ENCODE measurements at regions not wholly inside any gene's neighbourhood (a gene's known extent, or its start where the extent isn't known, plus 50 kb on each side); places are given as distances from the start of the nearest gene placed in this dataset.

DNA sequence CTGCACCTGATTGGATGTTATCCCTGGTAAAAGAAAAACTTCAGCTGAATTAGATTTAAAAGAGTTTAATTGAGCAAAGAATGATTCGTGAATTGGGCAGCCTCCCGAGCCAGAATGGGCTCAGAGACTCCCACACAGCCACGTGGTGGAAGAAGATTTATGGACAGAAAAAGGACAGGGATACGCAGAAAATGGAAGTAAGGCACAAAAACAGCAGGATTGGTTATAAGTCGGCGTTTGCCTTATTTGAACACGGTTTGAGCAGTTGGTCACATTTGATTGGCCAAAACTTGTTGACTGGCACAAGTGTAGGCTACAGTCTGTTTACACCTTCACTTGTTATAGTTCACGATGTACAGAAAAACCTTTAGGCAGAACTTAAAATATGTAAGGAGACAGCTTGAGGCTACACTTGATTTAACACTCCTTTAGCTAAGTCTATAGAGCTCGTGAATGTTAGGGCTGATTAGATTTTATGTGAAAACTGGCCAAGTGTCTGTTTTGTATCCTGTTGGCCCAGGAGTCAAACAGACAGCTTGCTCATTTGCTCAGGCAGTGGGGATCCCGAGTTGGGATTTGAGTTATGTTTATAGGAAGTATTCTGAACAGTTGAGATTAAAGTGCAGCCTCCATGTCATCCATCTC, 119.5 kb upstream of the SHISA6 start:
- CTCF ChIA-PET: interaction anchor here (0.6 kb wide), 1 partner anchor 591 kb away, joined by 3 read pairs; no protein-coding TSS in a partner anchor
- Mint-ChIP-seq H3K9me3 (peaks cover 5% of the 10 kb centered on the region), H3K4me1 (no peaks in the 10 kb centered on the region), H3K4me3 (no peak overlapping the region), H3K27me3 (no peaks in the 10 kb centered on the region), H3K36me3 (ENCODE audit: low read depth) (no peaks in the 10 kb centered on the region), H3K27ac (no peak overlapping the region)
- intact Hi-C loops (cut with micrococcal nuclease): no loop called here
- POLR2A ChIA-PET: no interaction called here
- ATAC-seq (ENCODE audit: low read depth) (no peak), DNase-seq (no peak)
- TF ChIP-seq CTCF (IDR thresholded peaks at IDR 0.05): no peak

GRCh38 chr17:11109106-11109505, 131.9 kb upstream of the SHISA6 start:
- ChIA-PET CTCF (no interaction called here), POLR2A (no interaction called here)
- DNase-seq: no peak
- TF ChIP-seq CTCF (IDR thresholded peaks at IDR 0.05): no peak
- Mint-ChIP-seq H3K36me3 (ENCODE audit: low read depth) (no peaks in the 10 kb centered on the region), H3K27me3 (no peaks in the 10 kb centered on the region), H3K4me1 (no peaks in the 10 kb centered on the region), H3K9me3 (no peaks in the 10 kb centered on the region), H3K27ac (no peak overlapping the region), H3K4me3 (no peak overlapping the region)
- intact Hi-C loops (cut with micrococcal nuclease): no loop called here
- no peak for ATAC-seq (ENCODE audit: low read depth)

DNA sequence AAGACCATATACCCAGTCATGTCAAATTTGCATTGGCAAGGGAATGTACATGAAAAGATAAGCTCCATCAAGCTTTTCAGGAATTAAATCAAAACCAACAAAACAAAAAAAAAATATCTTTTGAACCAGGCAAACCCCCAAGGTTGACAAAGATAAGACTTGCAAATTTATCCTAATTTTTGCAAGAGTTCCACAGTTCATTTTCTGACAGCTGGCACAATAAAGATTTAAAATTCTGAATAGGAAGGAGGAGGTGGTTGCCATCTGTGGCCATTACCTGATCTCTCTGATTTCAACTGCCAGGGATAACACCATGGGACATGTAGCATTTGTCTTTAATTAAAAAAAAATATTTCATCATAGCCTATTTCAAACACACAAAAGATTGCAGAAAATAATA, 135.9 kb upstream of the SHISA6 start:
- TF ChIP-seq CTCF (IDR thresholded peaks at IDR 0.05): no peak
- no peak overlapping the region for H3K27ac Mint-ChIP-seq
- POLR2A ChIA-PET: no interaction called here
- no peak for ATAC-seq (ENCODE audit: low read depth)
- H3K9me3 Mint-ChIP-seq: no peaks in the 10 kb centered on the region
- CTCF ChIA-PET: no interaction called here
- no peaks in the 10 kb centered on the region for H3K36me3 Mint-ChIP-seq (ENCODE audit: low read depth)
- no peaks in the 10 kb centered on the region for H3K27me3 Mint-ChIP-seq
- no peak overlapping the region for H3K4me3 Mint-ChIP-seq
- intact Hi-C loops (cut with micrococcal nuclease): no loop called here
- no peak for DNase-seq
- H3K4me1 Mint-ChIP-seq: no peaks in the 10 kb centered on the region

DNA sequence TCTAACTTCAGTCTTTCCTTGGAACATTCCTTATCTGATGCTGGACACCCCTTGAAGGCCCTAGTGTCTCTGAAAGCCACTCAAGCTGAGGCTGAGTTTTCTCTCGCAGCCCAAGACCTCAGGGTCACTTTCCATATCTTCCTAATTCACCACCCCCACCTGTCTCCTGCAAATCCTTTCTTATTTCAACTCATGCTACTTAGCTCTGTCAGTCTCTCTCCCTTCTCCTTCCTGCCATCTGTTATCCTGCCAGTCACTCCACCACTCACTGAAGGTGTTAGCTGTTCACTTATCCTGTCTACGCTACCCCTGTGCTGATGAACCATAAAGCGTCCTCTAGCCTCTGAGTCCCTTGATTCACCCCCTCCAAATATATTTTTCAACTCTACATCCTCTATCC, 143.9 kb upstream of the SHISA6 start:
- Mint-ChIP-seq H3K9me3 (peaks cover 3% of the 10 kb centered on the region), H3K36me3 (ENCODE audit: low read depth) (no peaks in the 10 kb centered on the region), H3K4me1 (no peaks in the 10 kb centered on the region), H3K4me3 (no peak overlapping the region), H3K27me3 (no peaks in the 10 kb centered on the region), H3K27ac (no peak overlapping the region)
- ChIA-PET POLR2A (no interaction called here), CTCF (no interaction called here)
- TF ChIP-seq CTCF (IDR thresholded peaks at IDR 0.05): no peak
- no peak for ATAC-seq (ENCODE audit: low read depth)
- intact Hi-C loops (cut with micrococcal nuclease): no loop called here
- DNase-seq: no peak

DNA sequence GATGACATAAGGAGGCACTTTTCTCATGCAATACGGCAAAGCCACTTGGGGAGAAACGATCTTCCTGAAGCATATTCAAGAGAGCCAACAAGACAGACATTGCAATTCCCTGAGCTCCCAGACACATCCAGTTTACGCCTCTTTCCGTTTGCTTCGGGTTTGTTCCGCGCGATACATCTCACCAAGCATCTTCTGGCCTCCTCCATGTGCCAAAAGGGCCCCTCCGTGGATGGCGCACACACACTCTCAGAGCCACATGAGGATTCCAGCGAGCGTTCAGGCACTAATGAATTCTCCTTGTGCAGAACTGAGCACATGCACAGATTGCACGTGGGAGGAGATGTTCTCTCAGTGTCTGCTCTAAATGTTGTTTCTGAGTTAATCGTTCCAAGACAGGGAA, 146.7 kb upstream of the SHISA6 start:
- no peak for TF ChIP-seq CTCF (IDR thresholded peaks at IDR 0.05)
- Mint-ChIP-seq H3K36me3 (ENCODE audit: low read depth) (no peaks in the 10 kb centered on the region), H3K4me3 (no peak overlapping the region), H3K9me3 (peaks cover 4% of the 10 kb centered on the region), H3K27ac (no peak overlapping the region), H3K27me3 (no peaks in the 10 kb centered on the region), H3K4me1 (no peaks in the 10 kb centered on the region)
- intact Hi-C loops (cut with micrococcal nuclease): no loop called here
- DNase-seq: no peak
- ATAC-seq (ENCODE audit: low read depth): no peak
- CTCF ChIA-PET: no interaction called here
- POLR2A ChIA-PET: no interaction called here

All from activated B cell treated with CpG ODN at 0.5 μM for 24 hours (primary cell).